ENCODE measurements at regions not wholly inside any gene's neighbourhood (a gene's known extent, or its start where the extent isn't known, plus 50 kb on each side); places are given as distances from the start of the nearest gene placed in this dataset.

- DNase-seq (ENCODE audit: extremely low read depth, insufficient read length): no peak
- H3K4me3 ChIP-seq (replicated peaks; ENCODE audit: low read depth, low read length): no peak overlapping the region
- no peaks in the 10 kb centered on the region; the same call in 1 of the 2 replicates for H3K27me3 ChIP-seq (replicated peaks; ENCODE audit: control insufficient read depth, insufficient read depth, low read length)
- no peak for TF ChIP-seq CTCF (IDR thresholded peaks at IDR 0.05; ENCODE audit: insufficient read depth, low read length, poor library complexity, severe bottlenecking)
- H3K36me3 ChIP-seq (ENCODE audit: control insufficient read depth, insufficient read depth, low read length): no peaks in the 10 kb centered on the region
Measured at GRCh38 chr15:101550124-101550523, 60.6 kb upstream of the PCSK6 start.

GRCh38 chr15:101549647-101550046 is 60.1 kb upstream of the PCSK6 start:
- no peak for TF ChIP-seq CTCF (IDR thresholded peaks at IDR 0.05; ENCODE audit: insufficient read depth, low read length, poor library complexity, severe bottlenecking)
- Histone ChIP-seq H3K36me3 (ENCODE audit: control insufficient read depth, insufficient read depth, low read length) (no peaks in the 10 kb centered on the region), H3K27me3 (replicated peaks; ENCODE audit: control insufficient read depth, insufficient read depth, low read length) (no peaks in the 10 kb centered on the region; the same call in 1 of the 2 replicates), H3K4me3 (replicated peaks; ENCODE audit: low read depth, low read length) (no peak overlapping the region)
- no peak for DNase-seq (ENCODE audit: extremely low read depth, insufficient read length)

GRCh38 chr15:101547737-101548136 is 58.2 kb upstream of the PCSK6 start:
- Histone ChIP-seq H3K36me3 (ENCODE audit: control insufficient read depth, insufficient read depth, low read length) (no peaks in the 10 kb centered on the region), H3K27me3 (replicated peaks; ENCODE audit: control insufficient read depth, insufficient read depth, low read length) (no peaks in the 10 kb centered on the region; the same call in 1 of the 2 replicates), H3K4me3 (replicated peaks; ENCODE audit: low read depth, low read length) (no peak overlapping the region)
- no peak for DNase-seq (ENCODE audit: extremely low read depth, insufficient read length)
- no peak for TF ChIP-seq CTCF (IDR thresholded peaks at IDR 0.05; ENCODE audit: insufficient read depth, low read length, poor library complexity, severe bottlenecking)

GRCh38 chr15:101545548-101546505 is 56.3 kb upstream of the PCSK6 start:
- no peak for DNase-seq (ENCODE audit: extremely low read depth, insufficient read length)
- H3K4me3 ChIP-seq (replicated peaks; ENCODE audit: low read depth, low read length): no peak overlapping the region
- no peaks in the 10 kb centered on the region for H3K36me3 ChIP-seq (ENCODE audit: control insufficient read depth, insufficient read depth, low read length)
- no peaks in the 10 kb centered on the region; the same call in 1 of the 2 replicates for H3K27me3 ChIP-seq (replicated peaks; ENCODE audit: control insufficient read depth, insufficient read depth, low read length)
- TF ChIP-seq CTCF (IDR thresholded peaks at IDR 0.05; ENCODE audit: insufficient read depth, low read length, poor library complexity, severe bottlenecking): no peak

GRCh38 chr15:101544613-101544945 is 55.1 kb upstream of the PCSK6 start:
- Histone ChIP-seq H3K4me3 (replicated peaks; ENCODE audit: low read depth, low read length) (no peak overlapping the region), H3K27me3 (replicated peaks; ENCODE audit: control insufficient read depth, insufficient read depth, low read length) (no peaks in the 10 kb centered on the region; the same call in 1 of the 2 replicates)
- no peak for TF ChIP-seq CTCF (IDR thresholded peaks at IDR 0.05; ENCODE audit: insufficient read depth, low read length, poor library complexity, severe bottlenecking)

More at GRCh38 chr15:101544613-101544945, 55.1 kb upstream of the PCSK6 start:
- H3K36me3 ChIP-seq (ENCODE audit: control insufficient read depth, insufficient read depth, low read length): no peaks in the 10 kb centered on the region
- no peak for DNase-seq (ENCODE audit: extremely low read depth, insufficient read length)
